Right lobe of liver (tissue), 4 donors: ENCODE measurements at regions not wholly inside any gene's neighbourhood (a gene's known extent, or its start where the extent isn't known, plus 50 kb on each side); places are given as distances from the start of the nearest gene placed in this dataset.

Experiments
- POLR2A ChIP-seq: fragments of 450-650 bp; IDR thresholded peaks from one replicate; pipeline ENCODE4 v1.6.1; 2017; ENCODE audit warnings: antibody characterized with exemption, mild to moderate bottlenecking
- TF ChIP-seq, protein P1 (sequence below), 4 donors: fragments of 200-600 bp in 3 of 4; fragments of 450-650 bp in 1 of 4; IDR thresholded peaks; one replicate each; pipeline versions ENCODE4 v1.5.1 to v1.8.0; 2016 to 2022; ENCODE audit warnings: antibody characterized with exemption in 4 of 4, mild to moderate bottlenecking in 2 of 4
- donor health status: DM: no; HTN: no; CAD: no.
- donor health status: DM: no; HTN: no; CAD: no.
- donor health status: DM: no; HTN: yes; CAD: no.

DNA sequence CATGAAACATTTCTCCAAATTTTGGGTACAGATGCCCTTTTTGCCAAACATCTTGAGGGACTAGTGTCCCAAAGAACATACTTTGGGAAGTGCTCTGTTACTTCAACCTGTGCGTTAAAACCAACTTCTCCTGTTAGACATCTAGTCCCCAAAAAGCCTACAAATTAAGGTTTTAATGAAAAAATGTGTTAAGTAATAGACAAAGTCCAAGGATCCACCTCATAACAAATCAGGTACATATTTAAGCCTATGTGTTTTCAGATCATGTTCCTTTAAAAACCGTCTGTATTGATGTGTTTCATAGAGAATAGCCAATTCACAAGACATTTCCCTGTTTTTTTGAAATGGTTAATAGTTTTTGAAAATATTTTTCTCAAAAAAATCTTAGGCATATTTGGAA is 174.8 kb upstream of the FAM20A start:
- TF ChIP-seq, protein P1, sequence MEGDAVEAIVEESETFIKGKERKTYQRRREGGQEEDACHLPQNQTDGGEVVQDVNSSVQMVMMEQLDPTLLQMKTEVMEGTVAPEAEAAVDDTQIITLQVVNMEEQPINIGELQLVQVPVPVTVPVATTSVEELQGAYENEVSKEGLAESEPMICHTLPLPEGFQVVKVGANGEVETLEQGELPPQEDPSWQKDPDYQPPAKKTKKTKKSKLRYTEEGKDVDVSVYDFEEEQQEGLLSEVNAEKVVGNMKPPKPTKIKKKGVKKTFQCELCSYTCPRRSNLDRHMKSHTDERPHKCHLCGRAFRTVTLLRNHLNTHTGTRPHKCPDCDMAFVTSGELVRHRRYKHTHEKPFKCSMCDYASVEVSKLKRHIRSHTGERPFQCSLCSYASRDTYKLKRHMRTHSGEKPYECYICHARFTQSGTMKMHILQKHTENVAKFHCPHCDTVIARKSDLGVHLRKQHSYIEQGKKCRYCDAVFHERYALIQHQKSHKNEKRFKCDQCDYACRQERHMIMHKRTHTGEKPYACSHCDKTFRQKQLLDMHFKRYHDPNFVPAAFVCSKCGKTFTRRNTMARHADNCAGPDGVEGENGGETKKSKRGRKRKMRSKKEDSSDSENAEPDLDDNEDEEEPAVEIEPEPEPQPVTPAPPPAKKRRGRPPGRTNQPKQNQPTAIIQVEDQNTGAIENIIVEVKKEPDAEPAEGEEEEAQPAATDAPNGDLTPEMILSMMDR (IDR thresholded peaks at IDR 0.05): no peak
- TF ChIP-seq POLR2A: no peak
